GM21528 (cell line): ENCODE measurements at regions not wholly inside any gene's neighbourhood (a gene's known extent, or its start where the extent isn't known, plus 50 kb on each side); places are given as distances from the start of the nearest gene placed in this dataset.
A peak's percentile ranks its signal among the peaks of the same experiment; 100 is the strongest.

Experiments used
- ATAC-seq: cut with Tn5 transposase; IDR thresholded peaks from one replicate; pipeline ENCODE4 v1.9.1; 2021; ENCODE audit warnings: mild to moderate bottlenecking, moderate library complexity; ENCODE audit not compliant: unreplicated experiment, low FRiP score

DNA sequence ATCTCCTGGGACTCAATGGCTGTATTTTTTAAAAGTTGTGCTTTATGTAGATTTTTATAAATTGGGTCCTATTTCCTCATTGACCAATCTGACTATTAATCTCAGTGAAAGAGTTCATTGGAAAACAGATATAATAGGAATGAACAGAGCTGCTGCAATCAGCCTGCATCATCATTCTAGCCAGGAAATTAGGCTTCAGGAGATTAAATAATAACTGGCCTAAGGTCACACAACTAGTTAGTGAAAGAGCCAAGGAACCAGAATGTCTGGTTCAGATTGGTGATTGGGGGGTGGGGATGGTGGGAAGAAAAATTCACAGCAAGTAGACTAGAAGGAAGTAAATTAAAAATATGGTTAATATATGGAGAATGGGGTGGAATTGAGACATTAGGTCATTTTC lies 180.9 kb upstream of the ROPN1 start:
- no peak for ATAC-seq

- ATAC-seq = no peak
Observed at GRCh38 chr3:124174476-124174875, 182.6 kb upstream of the ROPN1 start.

- no peak for ATAC-seq
Observed at GRCh38 chr3:124174910-124175874, 183.3 kb upstream of the ROPN1 start.

GRCh38 chr3:124177071-124177470 lies 185.1 kb upstream of the ROPN1 start:
- no peak for ATAC-seq

- no peak for ATAC-seq
Observed at GRCh38 chr3:124178531-124178930, 186.6 kb upstream of the ROPN1 start.

- ATAC-seq = no peak
Observed at GRCh38 chr3:124200407-124200806, 208.5 kb upstream of the ROPN1 start.

DNA sequence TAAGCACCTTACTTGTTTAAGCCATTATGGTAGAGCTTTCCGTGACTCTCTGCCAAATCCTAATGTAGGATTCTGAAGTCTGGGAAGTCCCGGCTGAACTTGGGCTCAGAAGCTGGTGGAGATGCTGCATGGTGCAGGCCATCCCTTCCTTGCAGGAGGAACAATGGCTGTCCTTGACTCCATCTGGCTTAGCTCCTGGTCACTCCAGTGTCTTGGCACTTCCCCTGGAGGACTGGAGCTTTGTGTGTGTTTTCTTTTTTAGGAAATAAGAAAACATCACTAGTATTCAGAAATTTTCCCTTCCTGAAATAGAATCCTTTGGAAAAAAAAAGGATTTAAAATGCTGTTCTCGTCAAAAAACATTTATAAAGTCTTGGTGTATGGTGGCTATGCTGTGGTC lies 209.3 kb upstream of the ROPN1 start:
- ATAC-seq = no peak

- no peak for ATAC-seq
Observed at GRCh38 chr3:124201786-124202185, 209.9 kb upstream of the ROPN1 start.

DNA sequence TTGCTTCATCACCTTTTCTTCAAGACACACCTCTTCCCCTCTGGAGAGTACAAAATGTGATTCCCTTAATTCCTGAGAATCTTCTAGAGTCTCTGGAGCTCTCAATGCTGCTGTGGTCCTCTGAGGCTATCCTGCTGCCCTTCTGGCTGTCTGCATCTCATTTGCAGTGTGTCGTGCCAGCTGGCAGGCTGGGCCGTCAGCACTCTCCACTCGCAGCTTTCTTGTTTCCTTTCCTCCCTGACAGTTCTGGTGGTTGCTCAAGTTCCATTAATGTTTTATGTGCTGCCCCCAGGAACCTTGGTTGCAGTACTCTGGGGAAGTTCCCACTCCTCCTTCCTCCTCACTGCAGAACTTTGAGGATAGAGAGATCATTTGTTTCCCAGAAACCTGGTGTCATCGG lies 210.8 kb upstream of the ROPN1 start:
- ATAC-seq = no peak

DNA sequence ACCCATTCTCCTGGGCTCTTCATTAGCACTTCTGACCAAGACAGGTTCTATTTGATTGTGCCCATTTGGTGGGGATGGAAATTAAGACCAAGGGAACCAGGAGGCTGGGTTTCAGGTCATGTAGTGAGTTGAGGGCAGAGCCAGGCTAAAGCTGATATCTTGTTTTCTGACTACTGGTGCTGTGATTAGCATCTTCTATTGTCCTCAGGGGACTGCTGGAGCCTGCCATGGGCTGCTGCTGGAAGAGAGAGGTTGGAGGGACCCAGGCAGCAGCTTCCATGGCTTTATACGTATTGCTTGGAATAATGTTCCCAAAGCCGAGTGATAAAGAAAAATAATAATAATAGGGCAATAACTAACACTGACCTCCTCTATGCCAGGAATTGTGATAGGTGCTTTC lies 211.4 kb upstream of the ROPN1 start:
- ATAC-seq = no peak

GRCh38 chr3:124206225-124207055 lies 214.5 kb upstream of the ROPN1 start:
- ATAC-seq = no peak

- ATAC-seq = no peak
Observed at GRCh38 chr3:124207077-124207476, 215.2 kb upstream of the ROPN1 start.

- peak; percentile 83 for ATAC-seq
Observed at GRCh38 chr3:124207873-124208485, 216.1 kb upstream of the ROPN1 start.

- no peak for ATAC-seq
Observed at GRCh38 chr3:124209426-124209825, 217.5 kb upstream of the ROPN1 start.

GRCh38 chr3:124210899-124211298 lies 219.0 kb upstream of the ROPN1 start:
- no peak for ATAC-seq

DNA sequence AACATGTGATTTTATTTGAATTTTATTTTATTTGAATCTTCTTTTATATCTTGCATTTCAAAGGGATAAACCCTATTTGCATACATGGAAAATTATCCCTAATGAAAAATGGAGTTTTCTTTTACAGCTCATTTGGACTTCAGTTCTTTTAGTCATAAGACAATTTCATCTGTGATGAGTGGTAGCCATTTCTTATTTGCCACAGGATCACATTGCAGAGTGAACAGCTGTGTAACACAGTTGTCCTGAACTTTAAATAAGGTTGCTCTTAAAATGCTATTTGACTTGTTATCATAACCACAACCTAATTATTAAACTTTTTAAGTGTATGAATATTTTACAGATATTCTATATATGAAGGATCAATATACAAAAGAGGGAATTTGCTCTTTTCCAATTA lies 221.7 kb upstream of the ROPN1 start:
- ATAC-seq = no peak

DNA sequence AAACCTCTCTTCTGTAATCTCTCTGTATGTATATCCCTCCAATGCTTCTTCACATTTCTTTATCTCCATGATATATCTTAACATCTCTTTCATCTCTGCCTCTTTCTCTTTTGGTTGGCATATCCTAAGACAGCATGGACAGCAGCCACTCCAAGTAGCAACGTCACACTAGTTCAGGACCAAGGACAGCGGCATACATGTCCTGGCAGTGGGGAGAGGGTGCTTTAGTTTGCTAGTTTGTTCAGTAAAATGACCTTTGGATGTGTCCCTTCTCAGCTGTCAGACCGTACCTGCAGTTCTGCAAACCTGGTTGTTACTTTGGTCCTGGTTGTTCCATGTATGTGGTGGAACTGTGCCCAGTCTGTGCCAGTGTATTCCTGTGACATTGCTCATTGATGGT lies 225.6 kb upstream of the ROPN1 start:
- no peak for ATAC-seq

DNA sequence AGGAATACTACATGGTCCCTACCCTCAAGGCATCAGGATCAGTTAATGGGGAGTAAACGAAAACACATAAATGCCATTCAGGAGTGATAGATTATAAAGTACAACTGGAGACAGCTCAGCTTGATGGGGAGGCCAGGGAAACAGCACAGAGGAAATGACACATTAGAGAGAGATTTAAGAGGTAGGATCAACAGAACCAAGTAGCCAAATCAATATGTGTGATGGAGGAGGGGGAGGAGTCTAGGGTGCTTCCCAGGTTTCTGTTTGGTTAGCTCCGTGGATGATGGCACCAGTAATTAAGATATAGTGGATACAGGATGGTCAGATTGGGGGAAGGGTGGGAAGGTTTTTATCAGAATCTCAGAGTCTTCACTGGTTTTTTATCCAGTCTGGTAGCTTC lies 229.5 kb upstream of the ROPN1 start:
- ATAC-seq = no peak

DNA sequence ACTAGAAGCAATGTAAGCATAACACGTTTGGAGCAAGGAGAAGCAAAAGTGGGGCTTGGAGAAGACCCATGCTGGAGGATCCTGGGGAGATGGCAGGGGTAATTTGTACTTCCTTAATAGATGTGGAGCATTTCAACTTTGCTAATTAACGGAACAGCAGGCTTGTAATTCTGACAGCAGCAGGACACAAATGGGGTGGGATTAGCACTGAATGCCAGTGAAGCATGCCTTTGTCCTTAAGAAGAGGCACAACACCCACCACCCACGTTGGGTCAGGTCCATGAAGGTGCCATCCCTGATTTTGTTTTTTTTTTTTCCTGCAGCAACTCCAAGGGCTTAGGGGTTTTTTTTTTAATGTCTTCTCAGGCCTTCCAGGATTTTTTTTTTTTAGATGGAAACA lies 231.9 kb upstream of the ROPN1 start:
- no peak for ATAC-seq

GRCh38 chr3:124227150-124227630 lies 235.3 kb upstream of the ROPN1 start:
- ATAC-seq = no peak

- ATAC-seq = no peak
Observed at GRCh38 chr3:124229420-124229819, 237.5 kb upstream of the ROPN1 start.
